Kidney tubule cell (primary cell): ENCODE measurements at regions not wholly inside any gene's neighbourhood (a gene's known extent, or its start where the extent isn't known, plus 50 kb on each side); places are given as distances from the start of the nearest gene placed in this dataset.
"Not testable (repeated sequence)": the region's sequence is repeated elsewhere in the genome, so short reads cannot be mapped to it uniquely, and the experiment has no call there.

Experiments
- DNase-seq: peaks from one replicate; pipeline ENCODE4 v3.0.0-alpha.2; 2018; ENCODE audit warnings: low spot score

GRCh38 chr11:42768576-42768975, 543.2 kb upstream of the API5 start:
- DNase-seq: no peak

- DNase-seq: peak; percentile 48
Measured at GRCh38 chr11:42770444-42771065, 541.2 kb upstream of the API5 start.

GRCh38 chr11:42772886-42773285, 538.9 kb upstream of the API5 start:
- DNase-seq: no peak

GRCh38 chr11:42773729-42774128, 538.1 kb upstream of the API5 start:
- DNase-seq: peak; percentile 20

- DNase-seq: no peak
Measured at GRCh38 chr11:42774567-42774966, 537.2 kb upstream of the API5 start.

GRCh38 chr11:42777776-42778175, 534.0 kb upstream of the API5 start:
- no peak for DNase-seq

- no peak for DNase-seq
Measured at GRCh38 chr11:42778193-42778592, 533.6 kb upstream of the API5 start.

GRCh38 chr11:42779555-42779954, 532.2 kb upstream of the API5 start:
- DNase-seq: no peak

GRCh38 chr11:42786981-42787380, 524.8 kb upstream of the API5 start:
- DNase-seq: no peak

- DNase-seq: not testable (repeated sequence)
Measured at GRCh38 chr11:42795483-42795882, 516.3 kb upstream of the API5 start.

- no peak for DNase-seq
Measured at GRCh38 chr11:42800041-42800440, 511.8 kb upstream of the API5 start.

- no peak for DNase-seq
Measured at GRCh38 chr11:42802201-42802899, 509.4 kb upstream of the API5 start.

GRCh38 chr11:42806191-42806590, 505.6 kb upstream of the API5 start:
- DNase-seq: no peak

GRCh38 chr11:42812361-42812760, 499.4 kb upstream of the API5 start:
- no peak for DNase-seq

- no peak for DNase-seq
Measured at GRCh38 chr11:42812960-42813359, 498.8 kb upstream of the API5 start.

GRCh38 chr11:42816471-42816870, 495.3 kb upstream of the API5 start:
- no peak for DNase-seq

- no peak for DNase-seq
Measured at GRCh38 chr11:42819126-42819525, 492.7 kb upstream of the API5 start.

GRCh38 chr11:42822188-42822587, 489.6 kb upstream of the API5 start:
- DNase-seq: not testable (repeated sequence)

- no peak for DNase-seq
Measured at GRCh38 chr11:42823546-42823945, 488.2 kb upstream of the API5 start.

GRCh38 chr11:42824067-42824466, 487.7 kb upstream of the API5 start:
- no peak for DNase-seq

GRCh38 chr11:42825598-42825997, 486.2 kb upstream of the API5 start:
- DNase-seq: no peak

GRCh38 chr11:42827845-42828244, 484.0 kb upstream of the API5 start:
- DNase-seq: no peak

- no peak for DNase-seq
Measured at GRCh38 chr11:42837994-42838393, 473.8 kb upstream of the API5 start.
